Stimulated activated CD8-positive, alpha-beta memory T cell treated with anti-CD3 and anti-CD28 coated beads, Interleukin-12 subunit alpha, Interleukin-12 subunit beta, amount 100 ng/mL, for 1 hour (primary cell): ENCODE measurements at regions not wholly inside any gene's neighbourhood (a gene's known extent, or its start where the extent isn't known, plus 50 kb on each side); places are given as distances from the start of the nearest gene placed in this dataset.
A peak's percentile ranks its signal among the peaks of the same experiment; 100 is the strongest.
"Not testable (repeated sequence)": the region's sequence is repeated elsewhere in the genome, so short reads cannot be mapped to it uniquely, and the experiment has no call there.

Experiments
- DNase-seq: peaks from one replicate; pipeline ENCODE4 v3.0.0-alpha.2; 2020; ENCODE audit warnings: low read depth

DNA sequence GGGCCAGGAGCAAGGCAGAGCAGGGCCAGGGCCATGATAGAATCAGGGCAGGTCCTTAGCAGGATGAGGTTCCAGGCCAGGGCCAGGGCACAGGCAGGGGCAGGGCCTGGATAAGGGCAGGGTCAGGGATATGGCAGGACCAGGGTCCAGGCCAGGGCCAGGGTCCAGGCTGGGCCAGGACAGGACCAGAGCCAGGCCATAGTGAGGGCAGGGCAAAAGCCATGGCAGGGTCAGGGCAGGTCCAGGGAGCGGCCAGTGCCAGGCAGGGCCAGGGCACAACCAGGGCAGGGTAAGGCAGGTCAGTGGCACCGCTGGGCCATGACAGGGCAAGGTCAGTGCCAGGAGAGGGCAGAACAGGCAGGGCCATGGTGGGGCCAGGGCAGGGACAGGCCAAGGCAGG lies 152.2 kb downstream of the LIPI start:
- DNase-seq = no peak

GRCh38 chr21:14057841-14058481 lies 152.8 kb downstream of the LIPI start:
- DNase-seq = not testable (repeated sequence)

DNA sequence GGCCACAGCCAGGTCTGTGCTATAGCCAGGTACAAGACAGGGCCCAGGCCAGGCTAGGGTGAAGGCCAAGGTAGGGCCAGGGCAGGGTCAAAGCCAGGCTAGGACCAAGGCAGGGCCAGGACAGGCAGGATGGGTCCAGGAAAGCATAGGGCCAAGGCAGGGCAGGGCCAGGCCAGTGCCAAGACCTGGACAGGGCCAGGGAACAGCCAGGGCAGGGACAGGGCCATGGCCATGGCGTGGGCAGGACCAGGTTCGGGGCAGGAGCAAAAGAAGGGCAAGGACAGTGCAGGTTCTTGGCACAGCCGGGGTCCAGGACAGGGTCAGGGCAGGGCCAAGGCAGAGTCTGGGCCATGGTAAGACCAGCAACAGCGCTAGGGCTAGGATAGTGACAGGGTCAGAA lies 153.4 kb downstream of the LIPI start:
- no peak for DNase-seq

DNA sequence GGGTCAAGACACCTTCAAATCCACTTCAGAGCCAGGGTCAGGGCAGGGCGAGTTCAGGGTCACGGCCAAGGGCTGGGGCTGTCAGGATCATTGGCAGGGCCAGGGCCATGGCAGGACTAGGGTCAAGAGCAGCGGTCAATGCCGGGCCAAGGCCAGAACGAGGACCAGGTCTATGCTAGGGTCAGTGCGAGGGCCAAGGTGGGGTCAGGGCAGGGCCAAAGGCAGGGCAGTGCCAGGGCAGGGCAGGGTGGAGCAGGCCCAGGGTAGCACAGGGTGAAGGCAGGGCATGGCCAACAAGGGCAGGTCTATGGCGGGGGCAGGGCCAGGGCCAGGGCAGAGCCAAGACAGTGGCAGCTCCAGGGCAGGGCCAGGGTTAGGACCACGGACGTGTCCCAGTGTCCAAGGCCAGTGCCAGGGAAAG lies 154.0 kb downstream of the LIPI start:
- no peak for DNase-seq

DNA sequence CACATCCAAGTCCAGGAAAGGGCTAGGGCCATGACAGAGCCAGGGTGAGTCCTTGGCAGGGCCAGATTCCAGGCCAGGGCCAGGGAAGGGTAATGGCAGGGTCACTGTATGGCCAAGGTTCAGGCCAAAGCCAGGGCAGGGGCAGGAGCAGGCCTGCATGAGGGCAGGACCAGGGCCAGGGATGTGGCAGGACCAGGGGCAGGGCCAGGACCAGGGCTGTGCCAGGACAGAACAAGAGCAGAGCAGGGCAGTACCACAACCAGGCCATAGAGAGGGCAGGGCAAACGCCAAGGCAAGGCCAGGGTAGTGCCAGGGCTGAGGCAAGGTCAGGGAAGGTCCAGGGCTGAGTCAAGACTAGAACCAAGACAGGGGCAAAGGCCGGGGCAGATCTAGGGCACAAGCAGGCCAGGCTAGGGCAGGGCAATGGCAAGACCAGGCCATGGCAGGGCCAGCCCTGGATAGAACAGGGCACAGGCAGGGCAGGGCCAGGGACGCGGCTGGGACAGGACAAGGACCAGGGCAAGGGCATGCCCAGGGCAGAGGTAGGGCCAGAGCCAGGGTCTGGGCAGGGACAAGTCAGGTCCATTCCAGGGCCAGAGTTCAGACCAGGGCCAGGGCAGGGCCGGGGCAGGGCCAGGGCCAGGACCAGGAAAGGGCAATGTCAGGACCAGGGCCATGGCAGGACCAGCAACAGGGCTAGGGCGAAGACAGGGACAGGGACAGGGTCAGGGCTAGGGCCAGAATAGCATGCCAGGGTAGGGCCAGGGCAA lies 154.8 kb downstream of the LIPI start:
- not testable (repeated sequence) for DNase-seq

GRCh38 chr21:14054682-14055081 lies 156.1 kb downstream of the LIPI start:
- DNase-seq = no peak

- no peak for DNase-seq
Observed at GRCh38 chr21:14050121-14050520, 160.6 kb downstream of the LIPI start.

DNA sequence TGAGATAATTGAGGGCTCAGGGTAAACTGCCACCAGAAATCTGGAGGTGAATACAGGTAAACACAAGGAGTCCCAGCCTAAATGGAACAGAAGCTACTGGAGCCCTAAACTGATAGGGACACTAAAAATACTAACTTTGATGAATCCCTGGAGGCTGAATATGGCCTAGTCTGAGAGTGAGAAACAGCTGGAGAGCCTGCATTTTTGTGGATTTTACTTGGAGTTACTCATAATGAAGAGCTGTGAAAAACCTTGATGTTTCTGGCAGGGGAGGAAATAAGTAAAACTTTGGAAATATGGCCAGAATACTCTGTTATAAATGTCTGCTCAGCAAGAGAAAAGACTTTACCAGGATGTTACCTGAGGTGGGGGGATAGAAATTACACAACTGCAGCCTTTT lies 164.4 kb downstream of the LIPI start:
- DNase-seq = no peak

DNA sequence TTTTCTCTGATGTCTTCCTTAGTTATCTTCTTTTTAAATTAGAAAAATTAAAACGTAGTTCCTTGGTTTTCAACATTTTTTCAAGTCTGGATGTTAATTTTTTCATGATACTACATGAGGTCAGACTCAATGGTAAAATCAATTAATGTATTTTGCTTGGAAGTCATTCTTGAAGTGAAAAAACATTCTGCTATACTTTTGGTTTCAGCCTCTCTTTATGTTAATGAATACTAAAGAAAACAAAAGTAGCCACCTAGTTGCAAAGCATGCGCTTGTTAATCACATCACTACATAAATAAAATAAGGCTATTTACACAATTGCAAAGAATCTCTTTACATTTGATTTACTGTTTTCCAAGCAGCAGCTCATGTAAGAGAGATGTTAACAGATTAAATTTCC lies 170.4 kb downstream of the LIPI start:
- DNase-seq = no peak

- DNase-seq = not testable (repeated sequence)
Observed at GRCh38 chr21:14028619-14029018, 182.1 kb downstream of the LIPI start.

DNA sequence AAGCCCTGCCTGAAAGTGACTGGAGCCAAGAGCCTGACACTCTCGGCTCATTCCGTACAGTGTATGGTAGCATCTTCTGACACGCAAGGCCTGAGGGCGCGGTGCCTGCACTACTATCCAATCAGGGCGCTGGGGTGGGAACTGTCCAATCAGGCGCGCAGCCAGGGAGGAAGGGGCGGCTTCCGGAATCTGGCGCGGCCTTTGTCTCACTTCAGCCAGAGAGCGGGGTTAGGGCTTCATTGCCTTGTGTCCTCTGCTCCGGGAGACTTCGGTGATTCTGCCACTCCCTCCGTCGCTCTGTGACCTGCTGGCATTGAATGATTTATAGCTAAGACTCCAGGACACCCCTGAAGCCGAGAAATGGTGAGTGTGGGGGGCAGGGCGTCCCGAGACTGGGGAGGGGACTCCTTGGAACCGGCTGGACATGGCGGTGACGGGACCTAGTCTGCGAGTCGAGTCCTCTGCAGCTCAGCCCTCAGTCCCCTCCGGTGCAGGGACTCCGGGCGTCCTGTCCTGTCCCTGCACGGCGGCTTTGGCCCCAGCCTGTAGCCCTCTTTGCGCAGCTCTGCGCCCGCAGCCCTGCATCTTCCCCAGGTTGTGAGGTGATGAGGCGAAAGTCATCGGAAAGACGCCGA lies 183.4 kb downstream of the LIPI start:
- DNase-seq = peak; percentile 69

- DNase-seq = not testable (repeated sequence)
Observed at GRCh38 chr21:14020108-14020507, 190.6 kb downstream of the LIPI start.

GRCh38 chr21:14015841-14016240 lies 194.9 kb downstream of the LIPI start:
- DNase-seq = not testable (repeated sequence)

DNA sequence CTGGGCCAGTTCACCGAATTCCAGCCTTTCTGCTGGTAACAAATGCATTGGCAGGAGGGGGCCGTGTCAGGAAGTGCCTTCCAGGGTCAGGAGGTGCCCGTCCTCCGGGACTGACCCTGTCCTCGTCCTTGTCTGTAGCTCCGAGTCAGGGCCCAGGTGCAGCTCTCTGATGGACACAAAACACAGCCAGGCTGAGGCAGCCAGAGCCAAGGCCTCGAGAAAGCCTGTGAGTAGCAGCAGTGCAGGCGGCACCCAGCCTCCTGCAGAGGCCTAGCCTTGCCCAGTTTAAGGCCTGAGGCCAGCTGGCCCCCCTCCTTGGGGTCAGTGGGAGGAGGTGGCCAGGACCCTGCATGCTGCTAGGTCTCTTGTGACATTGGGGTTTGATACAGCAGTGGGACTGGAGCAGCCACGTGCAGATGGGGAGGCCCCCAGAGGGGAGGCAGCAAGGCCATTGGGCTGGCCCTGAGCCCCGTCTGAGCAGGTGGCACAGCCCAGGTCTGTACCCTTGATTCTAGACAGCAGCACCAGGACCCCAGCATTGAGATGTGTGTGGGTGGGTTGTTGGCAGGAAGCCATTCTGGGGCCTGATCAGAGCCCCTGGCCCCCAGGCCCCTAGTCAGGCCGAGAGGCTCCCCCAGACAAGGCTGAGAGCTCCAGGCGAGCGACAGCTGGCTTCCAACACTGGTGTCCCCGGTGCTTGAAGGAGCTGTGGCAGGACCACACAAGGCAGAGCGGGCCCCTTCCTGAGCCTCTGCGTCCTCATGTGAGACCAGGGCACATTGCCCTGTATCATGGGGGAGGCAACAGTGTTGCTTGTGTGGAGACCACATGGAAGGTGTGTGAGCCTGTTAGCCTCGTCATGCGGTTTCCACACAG lies 196.9 kb downstream of the LIPI start:
- not testable (repeated sequence) for DNase-seq

DNA sequence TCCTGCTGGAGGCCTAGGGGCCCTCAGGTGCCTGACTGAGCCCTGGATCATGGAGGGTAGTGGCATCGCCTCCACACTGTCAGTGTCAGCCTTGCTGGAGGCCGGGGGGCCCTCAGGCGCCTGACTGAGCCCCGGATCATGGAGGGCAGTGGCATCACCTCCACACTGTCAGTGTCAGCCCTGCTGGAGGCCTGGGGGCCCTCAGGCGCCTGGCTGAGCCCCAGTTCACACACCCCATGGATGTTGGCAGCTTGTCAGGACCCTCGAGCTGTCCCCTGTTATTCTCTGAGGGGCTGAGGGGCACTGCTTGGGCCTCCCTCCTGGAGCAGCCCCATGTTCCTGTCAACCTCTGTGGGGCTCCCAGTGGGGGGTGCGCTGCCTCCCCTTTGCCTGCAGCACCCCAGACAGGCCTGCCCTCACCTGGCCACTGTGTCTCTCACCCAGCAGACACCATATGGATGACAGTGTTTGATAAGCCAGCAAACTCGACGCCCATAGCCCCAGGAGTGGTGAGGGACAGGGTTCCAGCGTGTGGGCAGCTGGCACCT lies 197.6 kb downstream of the LIPI start:
- no peak for DNase-seq

DNA sequence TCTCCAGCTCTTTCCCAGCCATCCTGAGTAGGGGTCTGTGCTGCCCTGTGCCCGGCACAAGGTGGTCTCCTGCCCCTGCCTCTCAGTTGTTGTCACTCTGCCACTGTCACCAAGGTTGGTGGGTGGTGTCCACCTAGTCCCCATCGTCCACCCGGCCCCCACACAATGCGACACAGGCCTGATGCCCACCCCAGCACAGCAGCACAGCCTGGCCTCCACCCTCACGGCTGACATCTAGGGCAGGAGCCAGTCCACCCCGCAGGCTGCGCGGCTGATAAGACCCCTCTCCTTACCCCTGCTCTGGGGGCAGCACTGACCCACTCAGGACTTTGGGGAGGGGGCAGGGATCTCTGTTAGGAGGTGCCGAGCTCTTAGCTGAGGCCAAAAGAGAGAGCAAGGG lies 198.3 kb downstream of the LIPI start:
- DNase-seq = no peak

DNA sequence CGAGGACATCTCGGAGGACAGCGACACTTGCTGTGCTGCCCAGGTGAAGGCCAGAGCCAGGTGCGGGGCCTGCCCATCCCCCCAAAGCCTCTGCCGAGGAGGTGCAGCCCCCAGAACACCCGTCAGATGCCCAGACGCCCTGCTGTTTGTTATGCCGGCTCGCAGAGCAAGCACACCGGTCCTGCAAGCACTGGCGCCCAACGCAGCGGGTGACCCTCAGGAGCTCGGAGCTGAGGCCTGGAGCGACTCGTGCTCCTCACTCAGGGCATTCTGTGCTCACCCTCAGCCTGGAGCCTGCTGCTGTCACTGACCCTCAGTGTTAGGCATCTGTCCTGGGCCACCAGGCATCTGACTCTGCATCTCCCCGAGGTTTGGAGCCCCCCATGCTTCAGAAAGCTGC lies 199.0 kb downstream of the LIPI start:
- not testable (repeated sequence) for DNase-seq

GRCh38 chr21:14011149-14011548 lies 199.6 kb downstream of the LIPI start:
- not testable (repeated sequence) for DNase-seq

DNA sequence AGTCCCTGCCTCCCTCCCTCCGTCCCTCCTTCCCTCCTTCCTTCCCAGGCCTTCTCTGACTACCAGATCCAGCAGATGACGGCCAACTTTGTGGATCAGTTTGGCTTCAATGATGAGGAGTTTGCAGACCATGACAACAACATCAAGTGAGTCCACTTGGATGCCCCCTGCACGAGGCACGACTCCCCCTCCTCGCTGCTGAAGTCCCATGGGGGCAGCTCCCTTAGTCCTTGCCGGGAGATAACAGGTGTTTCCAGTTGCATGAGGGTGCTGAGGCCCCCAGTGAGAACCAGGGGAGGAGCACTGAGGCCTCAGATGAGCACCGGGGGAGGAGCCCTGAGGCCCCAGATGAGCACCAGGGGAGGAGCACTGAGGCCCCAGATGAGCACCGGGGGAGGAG lies 200.0 kb downstream of the LIPI start:
- no peak for DNase-seq

DNA sequence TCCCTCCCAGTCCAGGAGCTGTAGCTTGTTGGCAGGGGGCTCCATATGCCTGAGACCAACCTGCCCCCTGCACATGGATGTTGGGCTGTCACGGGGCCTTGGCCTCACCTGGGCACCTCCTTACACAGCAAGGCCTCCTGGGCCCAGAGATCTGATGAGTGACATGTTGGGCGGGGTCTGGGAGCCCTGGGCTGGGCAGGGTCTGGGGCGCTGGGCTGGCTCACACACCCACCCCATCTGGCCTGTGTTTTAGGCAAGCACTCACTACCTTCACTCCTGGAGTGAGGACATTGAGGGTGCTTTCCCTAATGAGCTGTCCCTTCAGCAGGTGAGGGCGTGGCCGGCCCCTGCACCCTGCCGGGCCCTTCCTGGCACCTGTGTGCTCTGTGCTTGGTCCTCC lies 200.8 kb downstream of the LIPI start:
- not testable (repeated sequence) for DNase-seq

GRCh38 chr21:14009238-14009981 lies 201.3 kb downstream of the LIPI start:
- DNase-seq = not testable (repeated sequence)
